Osteocyte (in vitro differentiated cells): ENCODE measurements at regions not wholly inside any gene's neighbourhood (a gene's known extent, or its start where the extent isn't known, plus 50 kb on each side); places are given as distances from the start of the nearest gene placed in this dataset.
A peak's percentile ranks its signal among the peaks of the same experiment; 100 is the strongest.

ENCODE experiments used
- DNase-seq: peaks from one replicate; pipeline ENCODE4 v3.0.0; 2021; ENCODE audit warnings: mixed read lengths; ENCODE audit not compliant: unreplicated experiment; ENCODE audit errors: extremely low spot score
- H3K27ac Mint-ChIP-seq: one replicate; pipeline ENCODE4 v1.8.0; 2021; ENCODE audit warnings: mild to moderate bottlenecking, mixed read lengths; ENCODE audit not compliant: unreplicated experiment
- H3K27me3 Mint-ChIP-seq: one replicate; pipeline ENCODE4 v1.8.0; 2021; ENCODE audit warnings: mixed read lengths; ENCODE audit not compliant: unreplicated experiment
- H3K36me3 Mint-ChIP-seq: one replicate; pipeline ENCODE4 v1.8.0; 2021; ENCODE audit warnings: mixed read lengths; ENCODE audit not compliant: unreplicated experiment
- H3K4me1 Mint-ChIP-seq: one replicate; pipeline ENCODE4 v1.8.0; 2021; ENCODE audit warnings: mixed read lengths; ENCODE audit not compliant: unreplicated experiment
- H3K4me3 Mint-ChIP-seq: one replicate; pipeline ENCODE4 v1.8.0; 2021; ENCODE audit warnings: mild to moderate bottlenecking, moderate library complexity, mixed read lengths; ENCODE audit not compliant: unreplicated experiment
- H3K9me3 Mint-ChIP-seq: one replicate; pipeline ENCODE4 v1.8.0; 2021; ENCODE audit warnings: mixed read lengths; ENCODE audit not compliant: unreplicated experiment
- CTCF ChIP-seq: fragments of 200-600 bp; sonication (generic); IDR thresholded peaks from 2 replicates; pipeline ENCODE4 v1.5.0; 2021; ENCODE audit warnings: antibody characterized with exemption, mild to moderate bottlenecking, moderate library complexity

DNA sequence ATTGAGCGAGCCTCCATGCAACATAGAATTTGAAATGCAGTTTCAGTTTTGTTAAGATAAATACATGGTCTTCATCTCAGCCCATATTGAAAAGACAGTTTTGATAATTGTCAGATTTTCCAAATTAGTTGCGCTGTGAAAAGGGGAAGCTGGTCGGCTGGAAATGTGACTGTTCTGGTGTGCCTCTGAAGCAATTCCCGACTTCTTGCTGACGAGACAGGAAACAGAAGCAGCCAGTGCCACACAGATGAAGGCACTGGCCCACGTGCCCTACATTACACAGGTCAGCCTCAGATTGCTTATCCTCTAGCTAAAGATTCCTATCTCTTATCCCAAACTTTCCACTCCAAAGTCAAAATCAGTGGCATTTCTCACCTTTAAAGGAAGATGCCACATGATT is 214.1 kb upstream of the TLE4 start:
- Mint-ChIP-seq H3K27me3 (no peaks in the 10 kb centered on the region), H3K4me3 (no peak overlapping the region), H3K27ac (no peak overlapping the region), H3K36me3 (no peaks in the 10 kb centered on the region), H3K4me1 (peaks cover 35% of the 10 kb centered on the region), H3K9me3 (peaks cover 5% of the 10 kb centered on the region)
- DNase-seq: no peak
- no peak for TF ChIP-seq CTCF

GRCh38 chr9:79360387-79361347 is 211.1 kb upstream of the TLE4 start:
- DNase-seq: no peak

DNA sequence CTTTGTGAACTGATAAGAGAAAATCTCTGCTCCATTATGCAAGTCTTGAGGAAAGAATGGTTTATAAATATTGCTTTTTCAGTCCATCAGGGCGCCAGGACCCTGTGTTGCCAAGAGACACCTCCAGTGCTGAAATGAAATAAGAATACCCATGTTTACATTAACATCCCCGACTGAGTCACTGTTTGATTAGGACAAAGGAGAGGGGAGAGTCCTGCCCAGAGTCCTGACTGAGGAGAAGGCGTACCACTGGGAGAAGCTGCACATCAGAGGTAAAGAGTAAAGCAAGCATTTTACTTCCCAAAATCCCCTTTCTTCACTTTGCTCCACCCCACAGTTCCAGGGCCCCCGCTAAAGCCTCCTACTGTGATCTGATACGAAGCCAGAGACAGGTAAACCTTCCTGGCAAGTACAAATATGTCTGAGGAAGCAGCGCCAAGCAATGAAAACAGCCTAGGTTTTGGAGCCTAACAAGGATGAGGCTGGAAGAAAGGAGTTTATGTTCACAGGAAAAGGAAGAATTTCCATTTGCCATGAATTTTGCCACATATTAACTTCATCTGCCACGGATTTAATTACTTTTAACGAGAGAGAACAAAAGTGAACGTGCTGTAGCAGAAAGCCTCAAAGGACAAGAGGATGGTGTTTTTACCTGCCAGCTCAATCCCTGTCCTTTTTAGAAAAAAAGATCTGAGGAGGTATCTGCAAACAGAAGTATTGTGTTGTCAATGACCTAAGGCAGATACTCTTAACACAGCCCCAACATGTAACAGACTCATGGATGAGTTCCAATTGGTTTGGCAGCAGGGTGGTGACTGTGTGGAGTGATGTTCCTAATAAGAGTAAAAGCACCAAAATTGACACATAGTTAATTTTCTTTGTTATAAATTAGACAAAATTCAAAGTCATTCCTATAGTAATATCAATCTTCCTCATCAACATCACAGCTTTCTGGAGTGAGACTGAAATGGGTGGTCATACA is 209.4 kb upstream of the TLE4 start:
- Mint-ChIP-seq H3K4me1 (peaks cover 27% of the 10 kb centered on the region), H3K4me3 (no peak overlapping the region), H3K36me3 (no peaks in the 10 kb centered on the region), H3K9me3 (no peaks in the 10 kb centered on the region), H3K27ac (peak overlapping the region; percentile 32), H3K27me3 (no peaks in the 10 kb centered on the region)
- no peak for TF ChIP-seq CTCF
- no peak for DNase-seq

More at GRCh38 chr9:79360387-79361347, 211.1 kb upstream of the TLE4 start:
- Mint-ChIP-seq H3K27me3 (no peaks in the 10 kb centered on the region), H3K9me3 (no peaks in the 10 kb centered on the region), H3K4me1 (peaks cover 27% of the 10 kb centered on the region), H3K27ac (peak overlapping the region; percentile 69), H3K4me3 (no peak overlapping the region), H3K36me3 (no peaks in the 10 kb centered on the region)
- no peak for TF ChIP-seq CTCF

DNA sequence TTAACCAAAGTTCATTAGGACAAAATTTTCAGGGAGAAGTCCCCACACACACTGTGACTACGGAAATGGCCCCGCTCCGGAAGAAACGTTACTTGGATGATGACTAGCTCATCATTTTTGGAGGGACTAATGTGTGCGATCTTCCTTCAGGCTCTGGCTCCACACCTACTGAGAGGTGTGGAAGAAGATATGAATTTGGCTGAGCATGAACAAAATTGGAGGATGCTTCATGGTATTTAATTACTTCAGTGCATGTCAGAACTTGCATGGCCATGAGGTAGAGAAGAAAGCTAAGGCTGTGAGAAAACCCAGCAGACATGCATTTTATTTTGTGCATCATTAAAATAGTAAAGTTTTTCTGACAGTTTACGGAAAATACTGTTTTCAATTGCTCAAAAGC is 202.1 kb upstream of the TLE4 start:
- no peak for TF ChIP-seq CTCF

GRCh38 chr9:79371301-79371700 is 200.5 kb upstream of the TLE4 start:
- Mint-ChIP-seq H3K36me3 (no peaks in the 10 kb centered on the region), H3K27ac (no peak overlapping the region), H3K9me3 (no peaks in the 10 kb centered on the region), H3K4me3 (no peak overlapping the region), H3K27me3 (no peaks in the 10 kb centered on the region), H3K4me1 (no peaks in the 10 kb centered on the region)
- no peak for DNase-seq
- no peak for TF ChIP-seq CTCF

More for the DNA sequence above, 202.1 kb upstream of the TLE4 start:
- Mint-ChIP-seq H3K27ac (no peak overlapping the region), H3K4me3 (no peak overlapping the region), H3K9me3 (no peaks in the 10 kb centered on the region), H3K36me3 (no peaks in the 10 kb centered on the region), H3K27me3 (no peaks in the 10 kb centered on the region), H3K4me1 (no peaks in the 10 kb centered on the region)
- no peak for DNase-seq
